Activated CD8-positive, alpha-beta memory T cell treated with anti-CD3 and anti-CD28 coated beads, Interleukin-2, amount 50 U/mL, for 48 hours (primary cell): ENCODE measurements at regions not wholly inside any gene's neighbourhood (a gene's known extent, or its start where the extent isn't known, plus 50 kb on each side); places are given as distances from the start of the nearest gene placed in this dataset.

Source experiments
- DNase-seq: peaks from one replicate; pipeline ENCODE4 v3.0.0-alpha.2; 2020

- DNase-seq = no peak
Observed at GRCh38 chr12:75894965-75895754, 136.4 kb downstream of the PHLDA1 start.

GRCh38 chr12:75893765-75894164 is 137.8 kb downstream of the PHLDA1 start:
- DNase-seq = no peak

- no peak for DNase-seq
Observed at GRCh38 chr12:75892731-75893408, 138.7 kb downstream of the PHLDA1 start.

- DNase-seq = no peak
Observed at GRCh38 chr12:75891072-75891471, 140.5 kb downstream of the PHLDA1 start.

GRCh38 chr12:75890660-75891059 is 140.9 kb downstream of the PHLDA1 start:
- DNase-seq = no peak

- no peak for DNase-seq
Observed at GRCh38 chr12:75890141-75890540, 141.4 kb downstream of the PHLDA1 start.

GRCh38 chr12:75888874-75889613 is 142.5 kb downstream of the PHLDA1 start:
- no peak for DNase-seq

- DNase-seq = no peak
Observed at GRCh38 chr12:75888399-75888798, 143.2 kb downstream of the PHLDA1 start.

GRCh38 chr12:75887979-75888378 is 143.6 kb downstream of the PHLDA1 start:
- no peak for DNase-seq

GRCh38 chr12:75884465-75884985 is 147.1 kb downstream of the PHLDA1 start:
- DNase-seq = no peak

GRCh38 chr12:75883241-75883640 is 148.3 kb downstream of the PHLDA1 start:
- DNase-seq = no peak

GRCh38 chr12:75882421-75882820 is 149.2 kb downstream of the PHLDA1 start:
- DNase-seq = no peak

- no peak for DNase-seq
Observed at GRCh38 chr12:75881920-75882319, 149.7 kb downstream of the PHLDA1 start.

- no peak for DNase-seq
Observed at GRCh38 chr12:75877763-75878621, 153.6 kb downstream of the PHLDA1 start.

- no peak for DNase-seq
Observed at GRCh38 chr12:75876832-75877762, 154.5 kb downstream of the PHLDA1 start.

- no peak for DNase-seq
Observed at GRCh38 chr12:75874441-75874840, 157.1 kb downstream of the PHLDA1 start.

- DNase-seq = no peak
Observed at GRCh38 chr12:75872762-75873161, 158.8 kb downstream of the PHLDA1 start.

GRCh38 chr12:75870878-75871277 is 160.7 kb downstream of the PHLDA1 start:
- no peak for DNase-seq

- no peak for DNase-seq
Observed at GRCh38 chr12:75868501-75868900, 163.1 kb downstream of the PHLDA1 start.

- no peak for DNase-seq
Observed at GRCh38 chr12:75865315-75865714, 166.3 kb downstream of the PHLDA1 start.

GRCh38 chr12:75864161-75864560 is 167.4 kb downstream of the PHLDA1 start:
- DNase-seq = no peak
